Neural cell (in vitro differentiated cells): ENCODE measurements at regions not wholly inside any gene's neighbourhood (a gene's known extent, or its start where the extent isn't known, plus 50 kb on each side); places are given as distances from the start of the nearest gene placed in this dataset.
"Not testable (repeated sequence)": the region's sequence is repeated elsewhere in the genome, so short reads cannot be mapped to it uniquely, and the experiment has no call there.

ENCODE experiments used
- H2AFZ ChIP-seq: fragments of 200-600, 300-800 bp; sonication (generic), shearing (Covaris generic); 2 replicates; pipeline ENCODE4 v1.6.0; 2014; ENCODE audit warnings: low read depth, mild to moderate bottlenecking, antibody characterized with exemption, low read length, moderate library complexity
- H3F3A ChIP-seq: fragments of 200-600 bp; shearing (Covaris generic); 2 replicates; pipeline ENCODE4 v1.6.1; 2016; ENCODE audit warnings: mild to moderate bottlenecking, moderate library complexity, mixed read lengths, antibody characterized with exemption, low read length; ENCODE audit not compliant: insufficient read depth, poor library complexity, severe bottlenecking
- H3K27ac ChIP-seq: fragments of 200-600, 300-800 bp; sonication (generic), shearing (Covaris generic); 2 replicates; pipeline ENCODE4 v1.5.1; 2014; ENCODE audit warnings: mild to moderate bottlenecking, low read length, moderate library complexity
- H3K27me3 ChIP-seq: fragments of 300-800, 200-600 bp; sonication (generic), shearing (Covaris generic); 2 replicates; pipeline ENCODE4 v1.6.0; 2014; ENCODE audit warnings: mild to moderate bottlenecking, low read depth, low read length, moderate library complexity; ENCODE audit not compliant: insufficient read depth
- H3K36me3 ChIP-seq: fragments of 300-800, 200-600 bp; sonication (generic), shearing (Covaris generic); 2 replicates; pipeline ENCODE4 v1.5.1; 2014; ENCODE audit warnings: mild to moderate bottlenecking, antibody characterized with exemption, low read length, moderate library complexity; ENCODE audit not compliant: insufficient read depth
- H3K4me2 ChIP-seq: fragments of 300-800, 200-600 bp; sonication (generic), shearing (Covaris generic); 2 replicates; pipeline ENCODE4 v1.6.0; 2014; ENCODE audit warnings: mild to moderate bottlenecking, low read length
- H3K4me3 ChIP-seq: fragments of 300-800, 200-600 bp; sonication (generic), shearing (Covaris generic); 2 replicates; pipeline ENCODE4 v1.5.1; 2014; ENCODE audit warnings: mild to moderate bottlenecking, low read length, moderate library complexity
- H3K79me2 ChIP-seq: fragments of 200-600 bp; shearing (Covaris generic); replicated peaks from 2 replicates; pipeline ENCODE4 v1.6.0; 2014; ENCODE audit warnings: mild to moderate bottlenecking, low read length, moderate library complexity; ENCODE audit not compliant: insufficient read depth
- H3K9ac ChIP-seq: fragments of 300-800, 200-600 bp; sonication (generic), shearing (Covaris generic); 2 replicates; pipeline ENCODE4 v1.6.1; 2016; ENCODE audit warnings: mild to moderate bottlenecking, low read length, mixed read lengths
- H3K9me2 ChIP-seq: fragments of 200-600 bp; shearing (Covaris generic); 2 replicates; pipeline ENCODE4 v1.6.1; 2016; ENCODE audit warnings: mild to moderate bottlenecking, low read length, mixed read lengths; ENCODE audit not compliant: insufficient read depth
- H3K9me3 ChIP-seq: fragments of 200-600, 300-800 bp; sonication (generic), shearing (Covaris generic); 2 replicates; pipeline ENCODE4 v1.6.1; 2016; ENCODE audit warnings: mild to moderate bottlenecking, mixed run types, low read length, moderate library complexity, mixed read lengths
- H4K20me1 ChIP-seq: fragments of 200-600 bp; shearing (Covaris generic); 2 replicates; pipeline ENCODE4 v1.6.1; 2016; ENCODE audit warnings: mild to moderate bottlenecking, mixed run types; ENCODE audit not compliant: insufficient read depth
- EP300 ChIP-seq: fragments of 450-650 bp; conservative IDR thresholded peaks from 2 replicates; pipeline ENCODE4 v1.6.1; 2014; ENCODE audit warnings: antibody characterized with exemption, mild to moderate bottlenecking, moderate library complexity; ENCODE audit not compliant: poor library complexity, severe bottlenecking
- EZH2 ChIP-seq: fragments of 200-600, 300-800 bp; shearing (Covaris generic), sonication (generic); IDR thresholded peaks from 2 replicates; pipeline ENCODE4 v1.6.1; 2014; ENCODE audit warnings: antibody characterized with exemption, low read length, borderline replicate concordance, mild to moderate bottlenecking; ENCODE audit not compliant: insufficient read depth, poor library complexity, severe bottlenecking
- MXI1 ChIP-seq: fragments of 450-650 bp; conservative IDR thresholded peaks from 2 replicates; pipeline ENCODE4 v1.6.1; 2014; ENCODE audit warnings: antibody characterized with exemption, mild to moderate bottlenecking; ENCODE audit not compliant: poor library complexity, severe bottlenecking
- POLR2AphosphoS5 ChIP-seq: IDR thresholded peaks from 2 replicates; pipeline ENCODE4 v1.6.1; 2012
- RAD21 ChIP-seq: fragments of 450-650 bp; conservative IDR thresholded peaks from 2 replicates; pipeline ENCODE4 v1.6.1; 2014; ENCODE audit warnings: antibody characterized with exemption, mild to moderate bottlenecking, moderate library complexity
- SMC3 ChIP-seq: fragments of 450-650 bp; conservative IDR thresholded peaks from 2 replicates; pipeline ENCODE4 v1.6.1; 2014; ENCODE audit warnings: antibody characterized with exemption, mild to moderate bottlenecking, moderate library complexity; ENCODE audit not compliant: poor library complexity
- TAF1 ChIP-seq: IDR thresholded peaks from 2 replicates; pipeline ENCODE4 v1.6.1; 2012; ENCODE audit warnings: low read depth
- TF ChIP-seq, protein P1 (sequence below): IDR thresholded peaks from 2 replicates; pipeline ENCODE4 v1.6.1; 2012; ENCODE audit warnings: borderline replicate concordance
- TF ChIP-seq, protein P2 (sequence below): fragments of 450-650 bp; IDR thresholded peaks from 2 replicates; pipeline ENCODE4 v1.5.1; 2014; ENCODE audit warnings: antibody characterized with exemption, mild to moderate bottlenecking, moderate library complexity; ENCODE audit not compliant: poor library complexity, severe bottlenecking

DNA sequence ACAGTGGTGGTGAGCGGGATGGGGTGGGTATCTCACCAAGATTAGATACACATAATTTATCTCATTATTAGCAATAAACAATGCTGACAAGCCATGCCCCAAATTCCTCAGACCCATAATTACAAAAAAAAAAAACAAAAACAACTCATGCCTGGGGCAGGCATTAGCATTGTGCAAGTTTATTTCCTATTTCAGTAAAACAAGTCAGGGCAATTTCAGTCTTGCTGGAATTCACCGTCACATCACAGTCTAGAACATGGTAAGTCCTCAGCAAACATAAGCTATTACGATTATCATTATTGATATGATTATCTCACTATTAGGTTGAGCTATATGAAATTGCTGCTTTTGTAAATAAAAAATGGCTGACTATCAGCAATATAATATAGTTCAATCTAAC is 57.5 kb upstream of the GNAQ start:
- no peaks in the 10 kb centered on the region for H3K36me3 ChIP-seq
- H3K27me3 ChIP-seq, result no peaks in the 10 kb centered on the region
- no peak overlapping the region for H3K4me3 ChIP-seq
- TF ChIP-seq EP300 (no peak), MXI1 (no peak), SMC3 (no peak), POLR2AphosphoS5 (no peak), TAF1 (no peak), RAD21 (no peak), EZH2 (no peak)
- TF ChIP-seq, protein P1, sequence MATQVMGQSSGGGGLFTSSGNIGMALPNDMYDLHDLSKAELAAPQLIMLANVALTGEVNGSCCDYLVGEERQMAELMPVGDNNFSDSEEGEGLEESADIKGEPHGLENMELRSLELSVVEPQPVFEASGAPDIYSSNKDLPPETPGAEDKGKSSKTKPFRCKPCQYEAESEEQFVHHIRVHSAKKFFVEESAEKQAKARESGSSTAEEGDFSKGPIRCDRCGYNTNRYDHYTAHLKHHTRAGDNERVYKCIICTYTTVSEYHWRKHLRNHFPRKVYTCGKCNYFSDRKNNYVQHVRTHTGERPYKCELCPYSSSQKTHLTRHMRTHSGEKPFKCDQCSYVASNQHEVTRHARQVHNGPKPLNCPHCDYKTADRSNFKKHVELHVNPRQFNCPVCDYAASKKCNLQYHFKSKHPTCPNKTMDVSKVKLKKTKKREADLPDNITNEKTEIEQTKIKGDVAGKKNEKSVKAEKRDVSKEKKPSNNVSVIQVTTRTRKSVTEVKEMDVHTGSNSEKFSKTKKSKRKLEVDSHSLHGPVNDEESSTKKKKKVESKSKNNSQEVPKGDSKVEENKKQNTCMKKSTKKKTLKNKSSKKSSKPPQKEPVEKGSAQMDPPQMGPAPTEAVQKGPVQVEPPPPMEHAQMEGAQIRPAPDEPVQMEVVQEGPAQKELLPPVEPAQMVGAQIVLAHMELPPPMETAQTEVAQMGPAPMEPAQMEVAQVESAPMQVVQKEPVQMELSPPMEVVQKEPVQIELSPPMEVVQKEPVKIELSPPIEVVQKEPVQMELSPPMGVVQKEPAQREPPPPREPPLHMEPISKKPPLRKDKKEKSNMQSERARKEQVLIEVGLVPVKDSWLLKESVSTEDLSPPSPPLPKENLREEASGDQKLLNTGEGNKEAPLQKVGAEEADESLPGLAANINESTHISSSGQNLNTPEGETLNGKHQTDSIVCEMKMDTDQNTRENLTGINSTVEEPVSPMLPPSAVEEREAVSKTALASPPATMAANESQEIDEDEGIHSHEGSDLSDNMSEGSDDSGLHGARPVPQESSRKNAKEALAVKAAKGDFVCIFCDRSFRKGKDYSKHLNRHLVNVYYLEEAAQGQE, result no peak
- TF ChIP-seq, protein P2, sequence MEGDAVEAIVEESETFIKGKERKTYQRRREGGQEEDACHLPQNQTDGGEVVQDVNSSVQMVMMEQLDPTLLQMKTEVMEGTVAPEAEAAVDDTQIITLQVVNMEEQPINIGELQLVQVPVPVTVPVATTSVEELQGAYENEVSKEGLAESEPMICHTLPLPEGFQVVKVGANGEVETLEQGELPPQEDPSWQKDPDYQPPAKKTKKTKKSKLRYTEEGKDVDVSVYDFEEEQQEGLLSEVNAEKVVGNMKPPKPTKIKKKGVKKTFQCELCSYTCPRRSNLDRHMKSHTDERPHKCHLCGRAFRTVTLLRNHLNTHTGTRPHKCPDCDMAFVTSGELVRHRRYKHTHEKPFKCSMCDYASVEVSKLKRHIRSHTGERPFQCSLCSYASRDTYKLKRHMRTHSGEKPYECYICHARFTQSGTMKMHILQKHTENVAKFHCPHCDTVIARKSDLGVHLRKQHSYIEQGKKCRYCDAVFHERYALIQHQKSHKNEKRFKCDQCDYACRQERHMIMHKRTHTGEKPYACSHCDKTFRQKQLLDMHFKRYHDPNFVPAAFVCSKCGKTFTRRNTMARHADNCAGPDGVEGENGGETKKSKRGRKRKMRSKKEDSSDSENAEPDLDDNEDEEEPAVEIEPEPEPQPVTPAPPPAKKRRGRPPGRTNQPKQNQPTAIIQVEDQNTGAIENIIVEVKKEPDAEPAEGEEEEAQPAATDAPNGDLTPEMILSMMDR, result no peak
- no peaks in the 10 kb centered on the region for H3K79me2 ChIP-seq
- H3K27ac ChIP-seq, result no peak overlapping the region
- H3K9me2 ChIP-seq, result no peaks in the 10 kb centered on the region
- H4K20me1 ChIP-seq, result no peaks in the 10 kb centered on the region
- no peak overlapping the region for H3K9ac ChIP-seq
- no peaks in the 10 kb centered on the region for H3F3A ChIP-seq
- no peaks in the 10 kb centered on the region for H3K9me3 ChIP-seq
- no peak overlapping the region for H3K4me2 ChIP-seq
- H2AFZ ChIP-seq, result no peak overlapping the region

DNA sequence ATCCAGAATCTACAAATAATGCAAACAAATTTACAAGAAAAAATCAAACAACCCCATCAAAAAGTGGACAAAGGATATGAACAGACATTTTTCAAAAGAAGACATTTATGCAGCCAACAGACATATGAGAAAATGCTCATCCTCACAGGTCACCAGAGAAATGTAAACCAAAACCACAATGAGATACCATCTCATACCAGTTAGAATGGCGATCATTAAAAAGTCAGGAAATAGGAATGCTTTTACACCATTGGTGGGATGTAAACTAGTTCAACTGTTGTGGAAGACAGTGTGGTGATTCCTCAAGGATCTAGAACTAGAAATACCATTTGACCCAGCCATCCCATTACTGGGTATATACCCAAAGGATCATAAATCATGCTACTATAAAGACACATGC is 56.6 kb upstream of the GNAQ start:
- H2AFZ ChIP-seq, H4K20me1 ChIP-seq, H3K9me3 ChIP-seq, H3K27me3 ChIP-seq, H3K9ac ChIP-seq, H3K36me3 ChIP-seq, H3K4me2 ChIP-seq, H3K4me3 ChIP-seq, H3F3A ChIP-seq, H3K27ac ChIP-seq, H3K9me2 ChIP-seq, H3K79me2 ChIP-seq: not testable (repeated sequence)
